DMS 273 (cell line): ENCODE measurements at regions not wholly inside any gene's neighbourhood (a gene's known extent, or its start where the extent isn't known, plus 50 kb on each side); places are given as distances from the start of the nearest gene placed in this dataset.
A peak's percentile ranks its signal among the peaks of the same experiment; 100 is the strongest.

Source experiments
- DNase-seq: peaks from one replicate; lab custom pipeline; 2025; ENCODE audit not compliant: unreplicated experiment; lab: John Stamatoyannopoulos, UW

GRCh38 chr4:115293093-115293462 lies 179.7 kb upstream of the NDST4 start:
- DNase-seq = no peak

- no peak for DNase-seq
Measured at GRCh38 chr4:115292320-115293092, 179.1 kb upstream of the NDST4 start.

- DNase-seq = no peak
Measured at GRCh38 chr4:115287426-115287825, 174.0 kb upstream of the NDST4 start.

GRCh38 chr4:115279330-115279729 lies 165.9 kb upstream of the NDST4 start:
- no peak for DNase-seq

- no peak for DNase-seq
Measured at GRCh38 chr4:115278830-115279229, 165.4 kb upstream of the NDST4 start.

GRCh38 chr4:115275615-115276014 lies 162.2 kb upstream of the NDST4 start:
- no peak for DNase-seq

- DNase-seq = no peak
Measured at GRCh38 chr4:115274545-115274944, 161.1 kb upstream of the NDST4 start.

GRCh38 chr4:115272594-115272993 lies 159.2 kb upstream of the NDST4 start:
- DNase-seq = no peak

- DNase-seq = no peak
Measured at GRCh38 chr4:115272185-115272584, 158.8 kb upstream of the NDST4 start.

GRCh38 chr4:115260195-115260594 lies 146.8 kb upstream of the NDST4 start:
- DNase-seq = no peak

- DNase-seq = no peak
Measured at GRCh38 chr4:115259642-115260041, 146.2 kb upstream of the NDST4 start.

GRCh38 chr4:115249808-115250207 lies 136.4 kb upstream of the NDST4 start:
- no peak for DNase-seq

- DNase-seq = peak; percentile 25
Measured at GRCh38 chr4:115234405-115235093, 121.1 kb upstream of the NDST4 start.

GRCh38 chr4:115233600-115233999 lies 120.2 kb upstream of the NDST4 start:
- DNase-seq = no peak

- no peak for DNase-seq
Measured at GRCh38 chr4:115229873-115230272, 116.5 kb upstream of the NDST4 start.

GRCh38 chr4:115228851-115229250 lies 115.4 kb upstream of the NDST4 start:
- DNase-seq = no peak

GRCh38 chr4:115222061-115222460 lies 108.6 kb upstream of the NDST4 start:
- no peak for DNase-seq

GRCh38 chr4:115219862-115220261 lies 106.4 kb upstream of the NDST4 start:
- no peak for DNase-seq

- DNase-seq = no peak
Measured at GRCh38 chr4:115219315-115219860, 106.0 kb upstream of the NDST4 start.

- no peak for DNase-seq
Measured at GRCh38 chr4:115215935-115216334, 102.5 kb upstream of the NDST4 start.

- no peak for DNase-seq
Measured at GRCh38 chr4:115213716-115214115, 100.3 kb upstream of the NDST4 start.

GRCh38 chr4:115201042-115201330 lies 87.6 kb upstream of the NDST4 start:
- DNase-seq = no peak
